ENCODE measurements at regions not wholly inside any gene's neighbourhood (a gene's known extent, or its start where the extent isn't known, plus 50 kb on each side); places are given as distances from the start of the nearest gene placed in this dataset.

- TF ChIP-seq, protein P1, sequence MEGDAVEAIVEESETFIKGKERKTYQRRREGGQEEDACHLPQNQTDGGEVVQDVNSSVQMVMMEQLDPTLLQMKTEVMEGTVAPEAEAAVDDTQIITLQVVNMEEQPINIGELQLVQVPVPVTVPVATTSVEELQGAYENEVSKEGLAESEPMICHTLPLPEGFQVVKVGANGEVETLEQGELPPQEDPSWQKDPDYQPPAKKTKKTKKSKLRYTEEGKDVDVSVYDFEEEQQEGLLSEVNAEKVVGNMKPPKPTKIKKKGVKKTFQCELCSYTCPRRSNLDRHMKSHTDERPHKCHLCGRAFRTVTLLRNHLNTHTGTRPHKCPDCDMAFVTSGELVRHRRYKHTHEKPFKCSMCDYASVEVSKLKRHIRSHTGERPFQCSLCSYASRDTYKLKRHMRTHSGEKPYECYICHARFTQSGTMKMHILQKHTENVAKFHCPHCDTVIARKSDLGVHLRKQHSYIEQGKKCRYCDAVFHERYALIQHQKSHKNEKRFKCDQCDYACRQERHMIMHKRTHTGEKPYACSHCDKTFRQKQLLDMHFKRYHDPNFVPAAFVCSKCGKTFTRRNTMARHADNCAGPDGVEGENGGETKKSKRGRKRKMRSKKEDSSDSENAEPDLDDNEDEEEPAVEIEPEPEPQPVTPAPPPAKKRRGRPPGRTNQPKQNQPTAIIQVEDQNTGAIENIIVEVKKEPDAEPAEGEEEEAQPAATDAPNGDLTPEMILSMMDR (IDR thresholded peaks at IDR 0.05 in 4 of 5, conservative IDR thresholded peaks at IDR 0.05 in 1 of 5), result no peak
- no peak for TF ChIP-seq POLR2A (IDR thresholded peaks at IDR 0.05)
These were observed 447.0 kb upstream of the SMIM21 start for GRCh38 chr18:75874401-75875089.
